ENCODE measurements at regions not wholly inside any gene's neighbourhood (a gene's known extent, or its start where the extent isn't known, plus 50 kb on each side); places are given as distances from the start of the nearest gene placed in this dataset.
"Not testable (repeated sequence)": the region's sequence is repeated elsewhere in the genome, so short reads cannot be mapped to it uniquely, and the experiment has no call there.

DNA sequence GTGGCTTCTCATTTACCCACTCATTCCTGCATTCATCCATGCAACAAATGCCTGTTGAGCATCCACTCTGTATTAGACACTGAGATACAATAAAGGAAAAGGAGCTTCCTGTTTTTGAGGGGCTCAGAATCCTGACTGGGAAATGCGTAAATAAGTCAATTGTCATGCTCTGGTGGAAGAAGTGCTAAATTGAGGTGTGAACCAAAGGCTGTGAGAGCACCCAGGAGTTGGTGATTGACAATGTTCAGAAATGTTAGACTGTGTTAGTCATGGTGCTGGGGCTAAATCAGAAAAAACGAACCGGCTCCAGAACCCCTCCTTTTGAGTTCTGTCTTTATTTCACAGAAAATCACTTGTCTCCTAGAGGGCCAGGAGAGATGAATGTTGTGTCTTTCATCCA lies 558.6 kb upstream of the SGCD start:
- DNase-seq (ENCODE audit: low spot score), result no peak

DNA sequence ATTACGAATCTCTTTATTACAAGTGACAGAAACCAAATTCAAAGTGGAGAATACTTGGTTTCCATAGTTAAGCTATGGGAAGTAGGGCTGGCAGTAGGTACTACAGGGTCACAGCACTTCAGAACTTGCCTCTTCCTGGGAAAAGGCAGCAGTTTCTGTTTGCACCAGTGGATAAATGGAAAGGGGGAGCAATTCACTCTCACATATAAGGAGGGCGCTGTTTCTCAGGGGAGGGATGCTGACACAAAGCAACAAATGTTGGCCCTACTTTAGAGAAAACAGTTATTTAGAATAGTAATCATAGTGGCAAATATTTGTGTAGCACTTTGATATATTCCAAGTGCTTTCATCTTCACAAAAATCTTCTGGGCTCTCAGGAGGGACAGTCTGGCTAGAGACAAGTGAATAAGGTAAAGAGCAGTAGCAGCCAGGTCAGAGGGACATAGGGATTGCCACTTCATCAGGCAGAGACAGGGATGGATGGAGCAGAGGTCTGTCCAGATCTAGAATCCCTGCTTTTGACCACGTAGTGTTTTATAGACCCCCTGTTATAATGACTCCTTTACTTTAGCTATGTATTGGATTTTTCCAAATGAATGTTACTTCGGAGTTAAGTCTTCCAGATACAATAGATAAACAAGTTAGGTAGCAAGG lies 554.8 kb upstream of the SGCD start:
- DNase-seq (ENCODE audit: low spot score), result no peak

DNA sequence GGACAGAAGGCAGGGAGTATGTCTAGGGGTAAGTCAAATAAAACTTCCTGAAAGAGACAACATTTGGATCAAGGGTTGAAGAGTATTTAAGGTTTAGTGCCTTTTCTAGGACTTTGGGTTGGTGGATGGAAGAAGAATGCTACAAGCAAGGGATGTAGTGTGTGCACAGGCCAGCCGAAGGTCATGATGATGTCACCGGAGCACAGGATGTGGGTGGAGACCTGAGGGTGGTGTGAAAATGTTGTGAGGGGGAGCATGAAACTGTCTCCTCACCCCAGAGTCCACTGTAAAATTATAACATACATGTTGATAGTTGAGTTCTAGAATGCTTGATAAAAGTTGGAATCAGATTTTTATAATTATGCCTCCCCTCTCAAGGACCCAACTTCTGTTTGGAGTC lies 553.3 kb upstream of the SGCD start:
- no peak for DNase-seq (ENCODE audit: low spot score)

DNA sequence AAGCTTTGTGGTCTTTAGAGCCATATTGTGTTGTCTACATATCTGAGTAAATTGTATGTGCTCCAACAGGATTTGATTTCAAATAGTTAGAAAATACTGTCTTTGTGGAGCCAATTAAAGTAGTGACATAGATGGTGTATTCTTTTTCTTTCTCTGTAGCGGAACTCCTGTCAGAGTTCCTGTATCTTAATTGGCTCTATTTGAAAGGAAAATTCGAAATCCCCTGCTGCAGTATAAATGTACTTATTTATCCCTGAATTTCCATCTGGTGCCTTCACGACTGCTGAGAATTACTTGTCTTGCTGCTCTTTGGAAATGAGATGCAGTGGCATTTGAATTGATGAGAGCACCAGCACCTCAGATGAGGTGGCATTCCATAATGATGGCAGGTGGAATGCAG lies 546.7 kb upstream of the SGCD start:
- DNase-seq (ENCODE audit: low spot score), result no peak

DNA sequence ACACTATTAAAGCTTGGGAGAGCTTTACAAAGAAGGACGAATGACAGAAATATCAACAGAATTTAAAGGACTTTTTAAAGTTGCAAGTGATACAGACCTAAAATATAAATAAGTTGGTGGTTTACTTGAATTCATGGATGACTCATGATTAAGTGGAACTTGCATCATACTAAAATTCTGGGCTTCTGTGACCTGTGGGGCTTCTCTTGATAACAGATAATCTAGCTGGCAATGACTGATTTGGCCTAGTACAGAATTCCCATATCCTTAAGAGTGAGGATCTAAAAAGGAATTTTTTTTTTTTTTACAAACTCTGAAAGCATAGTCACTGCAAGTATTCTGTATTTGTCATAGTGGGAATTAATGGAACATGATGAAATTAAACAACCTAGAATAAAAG lies 543.7 kb upstream of the SGCD start:
- no peak for DNase-seq (ENCODE audit: low spot score)

DNA sequence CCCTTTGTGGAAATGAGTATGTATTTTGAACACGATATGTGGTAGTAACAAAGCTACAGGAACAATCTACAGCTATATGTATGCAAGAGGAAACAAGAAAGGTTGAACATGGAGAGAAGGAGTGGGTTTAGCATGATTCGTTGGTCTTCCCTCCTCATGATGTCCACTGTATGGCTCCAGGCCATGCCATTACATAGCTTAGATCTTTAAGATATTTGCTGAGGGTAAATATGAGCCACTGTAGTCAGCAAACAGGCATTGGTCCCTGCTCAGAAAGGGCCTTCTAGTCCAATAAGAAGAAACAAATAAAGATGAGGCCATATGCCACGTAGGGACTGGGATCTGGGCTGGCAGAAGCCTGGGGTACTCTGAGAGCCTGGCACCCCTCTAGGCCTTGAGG lies 543.2 kb upstream of the SGCD start:
- DNase-seq (ENCODE audit: low spot score), result no peak

DNA sequence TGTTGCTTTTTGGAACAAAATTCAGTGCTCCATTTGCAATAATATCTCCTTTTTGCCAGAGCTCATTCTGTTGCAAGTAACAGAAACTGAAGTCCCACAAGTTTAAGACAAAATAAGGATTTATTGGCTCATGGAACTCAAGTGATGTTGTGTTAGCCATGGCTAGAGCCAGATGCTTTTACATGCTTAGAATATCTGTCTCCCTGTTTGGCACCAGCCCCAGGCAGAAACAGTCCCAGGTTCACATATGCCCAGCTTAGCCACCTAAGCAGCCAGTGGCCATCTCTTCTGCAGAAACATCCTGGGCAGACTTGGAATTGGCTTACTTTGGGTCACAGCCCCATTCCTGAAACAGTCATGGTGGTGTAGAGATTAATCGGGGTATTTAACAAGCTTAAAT lies 540.9 kb upstream of the SGCD start:
- DNase-seq (ENCODE audit: low spot score), result no peak

DNA sequence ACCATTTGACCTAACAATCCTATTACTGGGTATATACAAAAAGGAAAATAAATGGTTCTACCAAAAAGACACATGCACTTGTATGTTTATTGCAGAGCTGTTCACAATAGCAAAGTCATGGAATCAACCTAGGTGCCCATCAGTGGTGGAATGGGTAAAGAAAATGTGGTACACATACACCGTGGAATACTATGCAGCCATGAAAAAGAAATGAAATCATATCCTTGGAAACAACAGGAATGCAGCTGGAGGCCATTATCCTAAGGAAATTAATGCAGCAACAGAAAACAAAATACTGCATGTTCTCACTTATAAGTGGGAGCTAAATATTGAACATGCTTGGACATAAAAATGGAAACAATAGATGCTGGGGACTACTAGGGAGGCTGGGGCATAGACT lies 534.1 kb upstream of the SGCD start:
- no peak for DNase-seq (ENCODE audit: low spot score)

DNA sequence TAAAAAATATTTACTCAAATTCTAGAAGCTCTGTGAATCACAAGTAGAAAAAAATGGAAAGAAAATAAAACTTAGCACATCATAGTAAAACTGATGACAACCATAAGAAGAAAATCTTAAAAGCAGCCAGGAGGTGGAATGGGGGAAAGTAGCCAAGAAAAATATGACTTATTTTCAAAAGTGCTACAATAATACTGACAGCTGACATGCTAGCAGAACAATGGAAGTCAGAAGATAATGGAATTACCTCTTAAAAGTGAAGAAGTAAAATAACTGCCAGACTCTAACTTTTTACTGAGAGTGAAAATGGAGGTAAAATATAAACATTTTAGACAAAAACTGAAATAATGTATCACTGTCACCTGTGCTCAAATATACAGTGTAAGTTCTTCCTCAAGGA lies 532.2 kb upstream of the SGCD start:
- peak; percentile 11 for DNase-seq (ENCODE audit: low spot score)

DNA sequence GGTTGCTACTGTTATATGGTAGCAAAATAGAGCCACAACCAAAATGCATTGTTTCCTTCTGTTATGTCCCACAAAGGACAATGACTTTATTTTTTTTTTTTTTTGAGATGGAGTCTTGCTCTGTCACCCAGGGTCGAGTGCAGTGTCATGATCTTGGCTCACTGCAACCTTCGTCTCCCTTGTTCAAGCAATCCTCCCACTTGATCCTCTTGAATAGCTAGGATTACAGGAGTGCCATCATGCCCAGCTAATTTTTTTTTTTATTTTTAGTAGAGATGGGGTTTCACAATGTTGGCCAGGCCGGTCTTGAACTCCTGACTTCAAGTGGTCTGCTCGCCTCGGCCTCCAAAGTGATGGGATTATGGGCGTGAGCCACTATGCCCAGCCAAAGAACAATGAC lies 527.7 kb upstream of the SGCD start:
- DNase-seq (ENCODE audit: low spot score), result no peak

DNA sequence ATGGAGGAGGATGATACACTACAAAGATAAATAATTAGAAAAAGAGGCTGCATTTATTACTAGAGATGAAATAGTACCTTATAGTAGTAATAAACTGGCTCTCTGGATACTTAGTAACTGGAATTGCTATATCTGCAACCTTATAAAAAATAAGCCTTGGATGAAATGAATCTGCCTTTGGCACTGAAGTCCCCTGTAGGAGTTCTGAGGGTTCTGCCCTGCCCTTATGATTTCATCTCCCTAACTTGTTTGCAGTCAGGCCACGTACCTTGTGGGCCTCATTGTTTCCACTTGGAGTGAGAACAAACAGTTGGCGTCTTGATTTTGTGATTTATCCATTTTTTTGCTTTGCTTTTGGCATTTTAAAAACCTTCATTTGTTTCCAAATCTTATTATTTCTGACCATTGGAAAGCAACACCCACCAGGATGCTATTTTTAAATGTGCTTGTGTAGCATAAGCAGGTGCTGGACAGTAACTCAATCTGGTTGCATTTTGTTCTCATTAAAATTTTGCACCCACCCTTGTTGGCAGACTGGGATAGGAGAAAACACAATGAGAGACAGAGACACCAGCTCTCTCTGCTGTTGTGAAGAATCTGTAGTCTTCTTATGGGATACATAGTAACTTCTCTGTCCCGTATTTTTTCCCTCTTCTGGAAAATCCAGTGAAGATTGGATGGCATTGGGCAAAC lies 518.9 kb upstream of the SGCD start:
- no peak for DNase-seq (ENCODE audit: low spot score)

DNA sequence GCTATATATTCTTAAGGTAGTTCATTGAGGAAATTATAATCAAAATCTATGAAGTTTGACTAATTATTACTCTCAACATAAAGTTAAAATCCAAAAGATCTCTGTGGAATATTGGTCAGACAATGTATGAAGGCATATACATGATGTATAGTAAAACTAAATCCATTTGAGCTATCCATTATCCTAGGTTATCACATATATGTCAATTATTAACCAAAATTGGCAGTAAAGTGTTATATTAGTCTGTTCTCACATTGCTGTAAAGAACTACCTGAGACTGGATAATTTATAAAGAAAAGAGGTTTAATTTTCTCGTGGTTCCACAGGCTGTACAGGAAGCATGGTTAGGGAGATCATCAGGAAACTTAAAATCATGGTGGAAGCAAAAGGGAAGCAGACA lies 511.7 kb upstream of the SGCD start:
- DNase-seq (ENCODE audit: low spot score), result no peak

DNA sequence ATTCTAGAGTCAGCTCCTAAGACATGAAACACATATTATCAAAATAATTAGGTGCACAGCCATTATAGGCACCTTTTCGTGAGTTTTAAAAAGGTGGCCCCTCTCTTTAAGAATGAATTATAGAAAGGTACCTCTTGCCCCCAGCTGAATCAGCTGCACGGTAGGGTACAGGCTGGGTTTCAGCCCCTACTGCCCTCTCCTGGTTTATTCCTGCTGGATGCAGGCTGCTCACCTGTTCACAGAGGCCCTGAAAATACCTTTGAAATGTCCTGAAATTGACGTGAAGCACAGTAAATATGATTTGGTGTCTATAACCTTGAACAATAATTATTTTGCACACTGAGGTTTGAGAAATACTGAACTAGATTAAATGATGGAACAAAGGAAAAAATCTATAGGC lies 504.8 kb upstream of the SGCD start:
- DNase-seq (ENCODE audit: low spot score), result no peak

DNA sequence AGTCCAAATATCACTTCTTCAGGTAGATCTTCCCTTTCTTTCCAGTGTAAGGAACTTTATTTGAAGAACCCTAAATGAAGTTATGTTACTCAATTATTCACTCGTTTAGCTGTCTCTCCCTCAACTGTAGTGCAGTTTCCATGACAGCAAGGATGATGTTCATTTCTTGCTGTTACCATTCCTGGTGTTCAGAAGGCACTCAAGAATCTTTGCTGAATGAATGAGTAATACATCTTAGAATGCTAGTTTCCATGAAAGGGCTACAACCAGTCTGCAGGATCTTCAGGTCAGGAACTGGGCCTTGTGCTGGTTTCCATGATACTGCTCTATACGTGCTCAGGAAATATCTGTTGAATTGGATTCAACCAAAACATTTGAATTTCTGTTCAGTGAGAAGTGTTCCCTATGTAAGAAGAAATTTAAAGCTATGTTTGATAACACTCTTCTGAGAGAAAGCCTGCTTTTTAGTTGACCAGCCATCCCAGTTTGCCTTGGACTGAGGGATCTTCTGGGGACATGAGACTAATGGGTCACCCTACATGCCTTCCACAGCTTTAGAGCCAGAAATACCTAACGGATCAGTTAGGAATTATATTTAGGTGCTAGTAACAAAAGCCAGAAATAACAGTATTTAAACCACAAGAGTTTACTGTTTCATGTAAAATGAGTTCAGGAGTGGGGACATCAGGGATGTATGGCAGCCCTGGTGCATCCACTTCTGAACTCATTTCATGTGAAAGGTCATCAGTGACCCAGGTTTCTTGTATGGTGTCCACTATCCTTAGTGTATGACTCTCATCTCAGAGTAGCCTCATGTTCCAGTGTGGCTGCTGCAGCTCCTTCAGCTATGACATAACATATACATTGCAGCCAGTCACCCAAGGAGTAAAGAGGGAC lies 500.1 kb upstream of the SGCD start:
- no peak for DNase-seq (ENCODE audit: low spot score)

DNA sequence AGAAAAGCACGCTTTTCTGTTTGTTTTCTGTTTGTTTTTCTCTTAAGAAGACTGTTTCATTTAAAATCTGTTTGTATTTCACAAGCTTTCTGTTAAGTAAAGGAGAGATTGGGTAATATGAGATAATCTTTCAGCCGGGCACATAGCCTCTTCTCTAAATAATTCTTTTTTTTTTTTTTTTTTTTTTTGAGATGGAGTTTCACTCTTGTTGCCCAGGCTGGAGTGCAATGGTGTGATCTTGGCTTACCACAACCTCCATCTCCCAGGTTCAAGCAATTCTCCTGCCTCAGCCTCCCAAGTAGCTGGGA lies 499.5 kb upstream of the SGCD start:
- not testable (repeated sequence) for DNase-seq (ENCODE audit: low spot score)

DNA sequence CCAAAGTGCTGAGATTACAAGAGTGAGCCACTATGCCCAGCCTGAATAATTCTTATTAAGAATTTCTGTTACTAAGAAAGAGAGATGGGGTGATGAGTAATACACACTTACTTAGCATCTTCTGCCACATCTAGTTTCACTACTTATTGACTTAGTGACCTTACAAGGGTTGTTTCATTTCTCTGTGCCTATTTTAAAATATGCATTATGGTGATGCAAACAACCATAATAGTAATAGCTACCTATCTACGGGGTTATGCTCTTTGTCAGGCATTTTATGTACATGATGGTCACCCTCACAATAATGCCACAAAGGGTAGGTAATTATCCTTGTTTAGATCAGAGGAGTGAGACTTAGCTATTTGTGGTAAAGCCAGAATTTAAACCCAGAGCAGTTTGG lies 499.0 kb upstream of the SGCD start:
- DNase-seq (ENCODE audit: low spot score), result no peak

DNA sequence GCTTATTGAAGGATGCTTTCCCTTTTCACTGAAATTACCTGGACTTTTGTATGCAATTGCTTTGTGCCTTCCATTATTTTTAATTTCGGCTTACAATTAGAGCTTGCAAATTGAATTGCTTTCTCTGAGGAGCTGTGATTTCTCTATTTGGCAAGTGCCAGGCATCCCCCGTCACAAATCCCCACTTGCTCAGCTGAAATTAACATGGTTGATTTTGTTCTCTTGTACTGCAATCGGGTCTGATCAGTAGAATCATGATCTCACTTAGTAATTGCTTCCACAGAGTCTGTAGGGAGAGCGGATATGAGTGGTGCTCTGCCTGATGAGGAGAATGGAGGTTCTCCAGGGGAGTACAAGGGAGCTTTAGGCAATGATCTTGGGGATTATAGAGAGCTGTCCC lies 495.5 kb upstream of the SGCD start:
- no peak for DNase-seq (ENCODE audit: low spot score)

DNA sequence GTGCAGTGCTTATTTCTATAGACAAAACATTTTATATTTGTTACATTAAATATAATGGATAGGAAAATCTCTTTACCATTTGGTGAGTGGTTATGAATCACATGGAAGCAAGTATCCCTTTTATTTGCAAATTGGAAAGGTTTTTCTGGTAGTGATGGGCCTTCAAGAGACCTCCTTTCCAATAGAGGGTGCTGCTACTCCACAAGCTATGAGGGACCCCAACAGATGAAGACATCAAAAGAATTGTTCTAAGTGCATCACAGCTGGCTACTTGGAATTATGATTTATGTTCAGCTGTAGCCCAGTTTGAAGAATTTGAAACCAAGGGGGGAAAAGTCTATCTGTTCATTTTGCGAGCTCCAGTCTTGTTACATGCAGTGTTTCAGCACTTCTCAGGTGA lies 493.7 kb upstream of the SGCD start:
- no peak for DNase-seq (ENCODE audit: low spot score)

DNA sequence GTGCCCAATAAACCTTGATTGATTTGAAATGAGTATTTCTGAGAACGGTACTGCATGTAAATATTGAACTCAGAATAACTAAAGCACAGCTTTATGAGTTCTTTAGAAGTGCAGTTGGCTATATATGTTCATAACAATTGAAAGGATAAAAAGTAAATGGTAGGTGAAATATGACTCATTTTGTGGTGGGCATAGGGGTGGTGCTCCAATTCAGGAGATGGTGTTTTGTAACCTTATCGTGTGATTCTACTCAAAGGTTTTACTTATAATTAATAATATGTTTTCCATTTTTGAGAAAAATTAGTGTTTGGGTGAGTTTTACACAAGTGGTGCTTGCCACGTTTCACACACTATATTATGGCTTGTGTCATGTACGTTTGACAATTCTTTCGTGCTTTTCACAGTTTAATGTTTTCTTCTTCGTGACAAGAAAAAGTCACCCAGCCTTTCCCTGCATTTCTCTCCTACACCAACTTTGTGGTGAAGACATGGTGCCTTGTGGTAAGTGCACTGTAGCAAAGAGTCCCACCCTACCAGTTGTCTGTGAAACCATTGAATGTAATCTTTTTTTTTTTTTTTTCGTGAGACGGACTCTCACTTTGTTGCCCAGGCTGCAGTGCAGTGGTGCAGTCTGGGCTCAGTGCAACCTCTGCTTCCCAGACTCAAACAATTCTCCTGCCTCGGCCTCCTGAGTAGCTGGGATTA lies 492.5 kb upstream of the SGCD start:
- no peak for DNase-seq (ENCODE audit: low spot score)

DNA sequence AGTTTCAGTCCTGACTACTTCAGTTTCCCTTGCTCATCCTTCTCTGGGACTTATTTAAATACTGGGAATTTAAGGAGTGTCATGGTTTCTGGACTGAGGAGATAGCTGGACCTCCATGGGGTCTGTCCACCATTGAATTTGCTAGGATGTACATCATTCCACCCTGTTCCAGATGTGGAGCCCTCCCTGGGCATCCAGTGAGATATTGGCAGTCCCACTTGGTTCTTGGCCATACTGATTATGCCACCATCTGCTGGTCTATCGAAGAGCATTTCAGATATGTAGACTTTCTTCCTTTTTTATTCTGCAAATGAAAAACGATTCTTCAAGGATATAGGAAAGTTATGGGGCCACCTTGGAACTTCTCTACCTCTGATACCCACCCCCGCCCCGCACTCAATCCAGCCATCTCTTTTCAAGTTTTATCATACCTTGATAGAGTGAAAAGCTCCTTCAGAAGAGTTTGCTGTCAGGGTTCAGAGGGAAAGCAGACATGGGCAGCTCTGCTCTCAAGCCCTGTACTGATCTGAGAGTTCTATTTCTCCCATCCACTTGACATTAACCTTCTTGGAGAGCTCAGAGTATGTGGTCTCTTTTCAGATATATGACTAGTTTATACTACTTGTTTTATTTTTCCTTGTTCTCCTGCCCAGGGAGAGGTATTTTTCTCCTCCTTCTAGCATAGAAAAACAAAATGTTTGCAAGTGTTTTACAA lies 490.7 kb upstream of the SGCD start:
- DNase-seq (ENCODE audit: low spot score), result no peak

DNA sequence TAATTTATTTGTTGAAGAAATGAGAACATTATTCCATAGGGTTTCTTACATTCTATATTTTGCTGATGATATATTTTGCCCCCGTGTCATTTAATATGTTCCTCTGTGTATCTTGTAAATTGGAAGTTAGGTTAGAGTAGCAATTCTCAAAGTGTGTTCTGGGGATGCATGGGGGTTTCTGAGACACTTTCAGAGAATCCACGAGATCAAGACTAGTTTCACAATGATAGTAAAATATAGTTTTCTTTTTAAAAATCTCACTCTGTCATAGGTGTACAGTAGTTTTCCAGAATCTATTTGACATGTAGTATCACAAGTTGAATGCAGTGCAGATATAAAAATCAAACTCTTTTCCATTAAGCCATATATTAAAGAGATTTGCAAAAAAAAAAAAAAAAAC lies 488.6 kb upstream of the SGCD start:
- no peak for DNase-seq (ENCODE audit: low spot score)

All from SW480 (cell line).